ENCODE measurements at regions not wholly inside any gene's neighbourhood (a gene's known extent, or its start where the extent isn't known, plus 50 kb on each side); places are given as distances from the start of the nearest gene placed in this dataset.

- intact Hi-C loops (cut with DNase I) = no loop called here
- no peak for DNase-seq
These were observed 226.3 kb upstream of the UBE2E3 start for GRCh38 chr2:180753809-180754761.

- intact Hi-C loops (cut with DNase I) = no loop called here
- DNase-seq = no peak
These were observed 229.0 kb upstream of the UBE2E3 start for GRCh38 chr2:180751306-180751920.

GRCh38 chr2:180747728-180748127, 232.7 kb upstream of the UBE2E3 start:
- intact Hi-C loops (cut with DNase I) = no loop called here
- DNase-seq = no peak

GRCh38 chr2:180743401-180743800, 237.0 kb upstream of the UBE2E3 start:
- intact Hi-C loops (cut with DNase I) = no loop called here
- DNase-seq = no peak

- no peak for DNase-seq
- intact Hi-C loops (cut with DNase I) = no loop called here
These were observed 237.6 kb upstream of the UBE2E3 start for GRCh38 chr2:180742801-180743200.

GRCh38 chr2:180739070-180739469, 241.3 kb upstream of the UBE2E3 start:
- no peak for DNase-seq
- intact Hi-C loops (cut with DNase I) = no loop called here

- no peak for DNase-seq
- intact Hi-C loops (cut with DNase I) = no loop called here
These were observed 244.6 kb upstream of the UBE2E3 start for GRCh38 chr2:180735799-180736198.

GRCh38 chr2:180734382-180734781, 246.0 kb upstream of the UBE2E3 start:
- no peak for DNase-seq
- intact Hi-C loops (cut with DNase I) = no loop called here

- intact Hi-C loops (cut with DNase I) = no loop called here
- DNase-seq = no peak
These were observed 247.1 kb upstream of the UBE2E3 start for GRCh38 chr2:180733330-180733729.

- intact Hi-C loops (cut with DNase I) = no loop called here
- no peak for DNase-seq
These were observed 248.1 kb upstream of the UBE2E3 start for GRCh38 chr2:180732337-180732736.

GRCh38 chr2:180730976-180731375, 249.4 kb upstream of the UBE2E3 start:
- no peak for DNase-seq
- intact Hi-C loops (cut with DNase I) = no loop called here

GRCh38 chr2:180728928-180729559, 251.4 kb upstream of the UBE2E3 start:
- no peak for DNase-seq
- intact Hi-C loops (cut with DNase I) = no loop called here

GRCh38 chr2:180723712-180724111, 256.7 kb upstream of the UBE2E3 start:
- no peak for DNase-seq
- intact Hi-C loops (cut with DNase I) = no loop called here

- intact Hi-C loops (cut with DNase I) = no loop called here
- DNase-seq = no peak
These were observed 257.7 kb upstream of the UBE2E3 start for GRCh38 chr2:180722551-180723239.

GRCh38 chr2:180720829-180721228, 259.6 kb upstream of the UBE2E3 start:
- intact Hi-C loops (cut with DNase I) = no loop called here
- no peak for DNase-seq

- no peak for DNase-seq
- intact Hi-C loops (cut with DNase I) = no loop called here
These were observed 262.8 kb upstream of the UBE2E3 start for GRCh38 chr2:180717588-180717987.

GRCh38 chr2:180716186-180717180, 263.9 kb upstream of the UBE2E3 start:
- intact Hi-C loops (cut with DNase I) = no loop called here
- peak in 27 of 42 donors; percentile 5 to 69 (median 29) for DNase-seq

GRCh38 chr2:180715044-180715443, 265.4 kb upstream of the UBE2E3 start:
- no peak for DNase-seq
- intact Hi-C loops (cut with DNase I) = no loop called here
